Stimulated activated CD8-positive, alpha-beta memory T cell treated with anti-CD3 and anti-CD28 coated beads, Interleukin-2, amount 100 ng/mL, for 1 hour (primary cell): ENCODE measurements at regions not wholly inside any gene's neighbourhood (a gene's known extent, or its start where the extent isn't known, plus 50 kb on each side); places are given as distances from the start of the nearest gene placed in this dataset.

Experiments used
- DNase-seq, 2 donors: peaks; one replicate each; pipeline ENCODE4 v3.0.0-alpha.2; 2020; ENCODE audit warnings: low read depth in 2 of 2

- no peak for DNase-seq
These were observed 173.0 kb upstream of the GATA6 start for GRCh38 chr18:21996351-21996826.

- DNase-seq: no peak
These were observed 171.9 kb upstream of the GATA6 start for GRCh38 chr18:21997207-21998143.

GRCh38 chr18:21998486-21998885, 170.9 kb upstream of the GATA6 start:
- no peak for DNase-seq

- no peak for DNase-seq
These were observed 167.4 kb upstream of the GATA6 start for GRCh38 chr18:22001912-22002487.

- DNase-seq: no peak
These were observed 164.1 kb upstream of the GATA6 start for GRCh38 chr18:22005191-22005841.

- no peak for DNase-seq
These were observed 162.9 kb upstream of the GATA6 start for GRCh38 chr18:22006458-22006857.

- DNase-seq: no peak
These were observed 160.1 kb upstream of the GATA6 start for GRCh38 chr18:22009242-22009641.

GRCh38 chr18:22013993-22014392, 155.4 kb upstream of the GATA6 start:
- DNase-seq: no peak

- DNase-seq: no peak
These were observed 154.2 kb upstream of the GATA6 start for GRCh38 chr18:22015156-22015555.

GRCh38 chr18:22018366-22018765, 151.0 kb upstream of the GATA6 start:
- DNase-seq: no peak

- no peak for DNase-seq
These were observed 150.2 kb upstream of the GATA6 start for GRCh38 chr18:22019193-22019592.

GRCh38 chr18:22020127-22020866, 149.1 kb upstream of the GATA6 start:
- DNase-seq: no peak

- no peak for DNase-seq
These were observed 148.5 kb upstream of the GATA6 start for GRCh38 chr18:22020867-22021370.

GRCh38 chr18:22021701-22022100, 147.7 kb upstream of the GATA6 start:
- no peak for DNase-seq

- DNase-seq: no peak
These were observed 144.5 kb upstream of the GATA6 start for GRCh38 chr18:22024924-22025323.

GRCh38 chr18:22026362-22026761, 143.0 kb upstream of the GATA6 start:
- no peak for DNase-seq

GRCh38 chr18:22026889-22027288, 142.5 kb upstream of the GATA6 start:
- DNase-seq: no peak

GRCh38 chr18:22031611-22032010, 137.8 kb upstream of the GATA6 start:
- DNase-seq: no peak

- no peak for DNase-seq
These were observed 136.9 kb upstream of the GATA6 start for GRCh38 chr18:22032392-22032961.

- no peak for DNase-seq
These were observed 136.3 kb upstream of the GATA6 start for GRCh38 chr18:22033085-22033484.

GRCh38 chr18:22034276-22034675, 135.1 kb upstream of the GATA6 start:
- DNase-seq: no peak
